Thymus (tissue), 11 donors: ENCODE measurements at regions not wholly inside any gene's neighbourhood (a gene's known extent, or its start where the extent isn't known, plus 50 kb on each side); places are given as distances from the start of the nearest gene placed in this dataset.

Experiments
- DNase-seq, 9 donors: peaks; one replicate each; pipeline ENCODE4 v3.0.0-alpha.2; 2013; ENCODE audit warnings: low spot score in 9 of 9, low read depth in 6 of 9, missing footprints in 1 of 9
- H3K27ac ChIP-seq, 2 donors: one replicate each; pipeline ENCODE4 v1.5.1; 2013; ENCODE audit warnings: control low read depth in 1 of 2, low read depth in 1 of 2, low read length in 1 of 2, mild to moderate bottlenecking in 1 of 2, moderate library complexity in 1 of 2
- H3K27me3 ChIP-seq, 2 donors: one replicate each; pipeline ENCODE4 v1.5.1; 2013; ENCODE audit warnings: low read length in 1 of 2; ENCODE audit not compliant: control insufficient read depth in 2 of 2, insufficient read depth in 1 of 2
- H3K36me3 ChIP-seq, 2 donors: one replicate each; pipeline ENCODE4 v1.5.1; 2013; ENCODE audit warnings: low read length in 1 of 2, mild to moderate bottlenecking in 1 of 2, moderate library complexity in 1 of 2; ENCODE audit not compliant: control insufficient read depth in 2 of 2, insufficient read depth in 2 of 2
- H3K4me1 ChIP-seq, 2 donors: one replicate each; pipeline ENCODE4 v1.5.1; 2013; ENCODE audit warnings: low read length in 2 of 2; ENCODE audit not compliant: control insufficient read depth in 2 of 2, insufficient read depth in 2 of 2
- H3K4me3 ChIP-seq, 2 donors: one replicate each; pipeline ENCODE4 v1.5.1; 2013; ENCODE audit warnings: low read length in 2 of 2, control low read depth in 1 of 2, mild to moderate bottlenecking in 1 of 2
- H3K9me3 ChIP-seq, 2 donors: one replicate each; pipeline ENCODE4 v1.5.1; 2013; ENCODE audit warnings: low read length in 1 of 2, mild to moderate bottlenecking in 1 of 2; ENCODE audit not compliant: control insufficient read depth in 2 of 2, insufficient read depth in 1 of 2
- WGBS: extraction: QIAGEN DNeasy Blood & Tissue Kit; methylation state at CpG from one replicate; pipeline ENCODE4 v1.1.7; 2013; 5-methylcytosine and 5-hydroxymethylcytosine counted together
- donor health status: healthy.

- DNase-seq: no peak
- Histone ChIP-seq H3K9me3 (no peaks in the 10 kb centered on the region), H3K27ac (no peak overlapping the region), H3K36me3 (no peaks in the 10 kb centered on the region), H3K4me1 (no peaks in the 10 kb centered on the region), H3K4me3 (no peak overlapping the region), H3K27me3 (no peaks in the 10 kb centered on the region)
- 97% methylated on average over 2 of the region's 2 CpGs for WGBS
Measured at GRCh38 chr6:119720160-119720559, 370.6 kb upstream of the MAN1A1 start.

GRCh38 chr6:119717942-119718341 lies 368.4 kb upstream of the MAN1A1 start:
- no peak overlapping the region for H3K4me3 ChIP-seq
- WGBS: 86% methylated on average over 2 of the region's 2 CpGs
- no peak overlapping the region for H3K27ac ChIP-seq
- no peak for DNase-seq
- H3K36me3 ChIP-seq: no peaks in the 10 kb centered on the region
- H3K27me3 ChIP-seq: no peaks in the 10 kb centered on the region
- no peaks in the 10 kb centered on the region for H3K4me1 ChIP-seq
- no peaks in the 10 kb centered on the region for H3K9me3 ChIP-seq

- Histone ChIP-seq H3K36me3 (no peaks in the 10 kb centered on the region), H3K4me3 (no peak overlapping the region), H3K4me1 (no peaks in the 10 kb centered on the region), H3K9me3 (no peaks in the 10 kb centered on the region), H3K27ac (no peak overlapping the region), H3K27me3 (no peaks in the 10 kb centered on the region)
- 99% methylated on average over 2 of the region's 2 CpGs for WGBS
- DNase-seq: no peak
Measured at GRCh38 chr6:119716668-119717270, 367.2 kb upstream of the MAN1A1 start.

GRCh38 chr6:119713903-119714302 lies 364.3 kb upstream of the MAN1A1 start:
- Histone ChIP-seq H3K27ac (no peak overlapping the region), H3K4me1 (no peaks in the 10 kb centered on the region), H3K36me3 (no peaks in the 10 kb centered on the region), H3K9me3 (no peaks in the 10 kb centered on the region), H3K4me3 (no peak overlapping the region), H3K27me3 (no peaks in the 10 kb centered on the region)
- no peak for DNase-seq

GRCh38 chr6:119686644-119687043 lies 337.1 kb upstream of the MAN1A1 start:
- Histone ChIP-seq H3K9me3 (no peaks in the 10 kb centered on the region), H3K4me1 (no peaks in the 10 kb centered on the region), H3K36me3 (no peaks in the 10 kb centered on the region), H3K27ac (no peak overlapping the region), H3K4me3 (no peak overlapping the region), H3K27me3 (no peaks in the 10 kb centered on the region)
- 97% methylated on average over 1 of the region's 1 CpG for WGBS
- DNase-seq: no peak

GRCh38 chr6:119686240-119686639 lies 336.7 kb upstream of the MAN1A1 start:
- DNase-seq: no peak
- no peak overlapping the region for H3K27ac ChIP-seq
- H3K4me1 ChIP-seq: no peaks in the 10 kb centered on the region
- H3K9me3 ChIP-seq: no peaks in the 10 kb centered on the region
- H3K4me3 ChIP-seq: no peak overlapping the region
- no peaks in the 10 kb centered on the region for H3K36me3 ChIP-seq
- no peaks in the 10 kb centered on the region for H3K27me3 ChIP-seq

- 98% methylated on average over 2 of the region's 2 CpGs for WGBS
- H3K4me3 ChIP-seq: no peak overlapping the region
- H3K36me3 ChIP-seq: no peaks in the 10 kb centered on the region
- no peak overlapping the region for H3K27ac ChIP-seq
- no peaks in the 10 kb centered on the region for H3K9me3 ChIP-seq
- no peaks in the 10 kb centered on the region for H3K27me3 ChIP-seq
- no peak for DNase-seq
- H3K4me1 ChIP-seq: no peaks in the 10 kb centered on the region
Measured at GRCh38 chr6:119683671-119684070, 334.1 kb upstream of the MAN1A1 start.

- DNase-seq: no peak
- Histone ChIP-seq H3K27ac (no peak overlapping the region), H3K4me1 (no peaks in the 10 kb centered on the region), H3K4me3 (no peak overlapping the region), H3K9me3 (no peaks in the 10 kb centered on the region), H3K36me3 (no peaks in the 10 kb centered on the region), H3K27me3 (no peaks in the 10 kb centered on the region)
- WGBS: 96% methylated on average over 2 of the region's 2 CpGs
Measured at GRCh38 chr6:119683031-119683430, 333.5 kb upstream of the MAN1A1 start.

GRCh38 chr6:119678961-119679360 lies 329.4 kb upstream of the MAN1A1 start:
- Histone ChIP-seq H3K27me3 (no peaks in the 10 kb centered on the region), H3K36me3 (no peaks in the 10 kb centered on the region), H3K4me1 (no peaks in the 10 kb centered on the region), H3K27ac (no peak overlapping the region), H3K9me3 (no peaks in the 10 kb centered on the region), H3K4me3 (no peak overlapping the region)
- 96% methylated on average over 3 of the region's 3 CpGs for WGBS
- no peak for DNase-seq

GRCh38 chr6:119677384-119677783 lies 327.8 kb upstream of the MAN1A1 start:
- Histone ChIP-seq H3K36me3 (no peaks in the 10 kb centered on the region), H3K4me3 (no peak overlapping the region), H3K27ac (no peak overlapping the region), H3K4me1 (no peaks in the 10 kb centered on the region), H3K27me3 (no peaks in the 10 kb centered on the region), H3K9me3 (no peaks in the 10 kb centered on the region)
- no peak for DNase-seq
- WGBS: 88% methylated on average over 2 of the region's 2 CpGs
